GM21447 (cell line): ENCODE measurements at regions not wholly inside any gene's neighbourhood (a gene's known extent, or its start where the extent isn't known, plus 50 kb on each side); places are given as distances from the start of the nearest gene placed in this dataset.
"Not testable (repeated sequence)": the region's sequence is repeated elsewhere in the genome, so short reads cannot be mapped to it uniquely, and the experiment has no call there.

Source experiments
- ATAC-seq: cut with Tn5 transposase; IDR thresholded peaks from one replicate; pipeline ENCODE4 v1.9.1; 2021; ENCODE audit not compliant: unreplicated experiment

GRCh38 chr15:35211240-35211902 lies 126.3 kb upstream of the NANOGP8 start:
- ATAC-seq, result no peak

- ATAC-seq, result no peak
These were observed 125.3 kb upstream of the NANOGP8 start for GRCh38 chr15:35210370-35210769.

GRCh38 chr15:35209838-35210237 lies 124.7 kb upstream of the NANOGP8 start:
- ATAC-seq, result no peak

GRCh38 chr15:35208353-35208752 lies 123.3 kb upstream of the NANOGP8 start:
- ATAC-seq, result no peak

GRCh38 chr15:35206060-35206675 lies 121.1 kb upstream of the NANOGP8 start:
- ATAC-seq, result no peak

GRCh38 chr15:35198197-35198596 lies 113.1 kb upstream of the NANOGP8 start:
- no peak for ATAC-seq

GRCh38 chr15:35197754-35198153 lies 112.7 kb upstream of the NANOGP8 start:
- ATAC-seq, result no peak

- no peak for ATAC-seq
These were observed 112.2 kb upstream of the NANOGP8 start for GRCh38 chr15:35197306-35197705.

- ATAC-seq, result no peak
These were observed 111.2 kb upstream of the NANOGP8 start for GRCh38 chr15:35196273-35196672.

- no peak for ATAC-seq
These were observed 110.6 kb upstream of the NANOGP8 start for GRCh38 chr15:35195649-35196048.

GRCh38 chr15:35195031-35195430 lies 109.9 kb upstream of the NANOGP8 start:
- no peak for ATAC-seq

GRCh38 chr15:35194296-35194695 lies 109.2 kb upstream of the NANOGP8 start:
- no peak for ATAC-seq

- ATAC-seq, result no peak
These were observed 106.7 kb upstream of the NANOGP8 start for GRCh38 chr15:35191783-35192182.

GRCh38 chr15:35186346-35186745 lies 101.3 kb upstream of the NANOGP8 start:
- ATAC-seq, result no peak

- no peak for ATAC-seq
These were observed 99.6 kb upstream of the NANOGP8 start for GRCh38 chr15:35184646-35185045.

GRCh38 chr15:35182841-35183479 lies 97.9 kb upstream of the NANOGP8 start:
- ATAC-seq, result peak; percentile 88

GRCh38 chr15:35181538-35181937 lies 96.4 kb upstream of the NANOGP8 start:
- ATAC-seq, result peak; percentile 55

GRCh38 chr15:35179739-35180138 lies 94.6 kb upstream of the NANOGP8 start:
- no peak for ATAC-seq

GRCh38 chr15:35178186-35178585 lies 93.1 kb upstream of the NANOGP8 start:
- not testable (repeated sequence) for ATAC-seq

- ATAC-seq, result no peak
These were observed 89.9 kb upstream of the NANOGP8 start for GRCh38 chr15:35174948-35175347.

- no peak for ATAC-seq
These were observed 88.5 kb upstream of the NANOGP8 start for GRCh38 chr15:35173444-35174118.

- ATAC-seq, result no peak
These were observed 85.1 kb upstream of the NANOGP8 start for GRCh38 chr15:35170207-35170606.
